ENCODE measurements at regions not wholly inside any gene's neighbourhood (a gene's known extent, or its start where the extent isn't known, plus 50 kb on each side); places are given as distances from the start of the nearest gene placed in this dataset.

DNA sequence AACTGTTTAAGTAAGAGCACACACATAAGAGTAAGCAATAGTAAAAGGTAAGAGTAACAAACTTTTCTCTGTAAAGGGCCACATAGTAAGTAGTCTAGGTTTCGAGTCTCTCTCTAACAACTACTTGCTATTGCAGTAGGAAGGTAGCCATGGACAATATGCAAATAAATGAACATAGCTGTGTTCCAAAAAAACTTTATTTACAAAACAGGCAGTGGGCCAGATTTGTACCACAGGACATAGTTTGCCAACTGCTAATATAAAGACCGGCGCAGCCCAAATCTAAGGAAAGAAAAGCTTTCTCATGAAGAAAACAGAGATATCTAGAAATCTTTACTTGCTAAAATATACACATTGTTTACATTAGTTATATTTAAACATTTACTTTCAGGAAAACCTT lies 239.0 kb upstream of the EGLN3 start:
- H3K4me3 ChIP-seq (ENCODE audit: low read length) = no peak overlapping the region
- no peaks in the 10 kb centered on the region for H3K27me3 ChIP-seq (ENCODE audit: control insufficient read depth, insufficient read depth, low read length)
- H3K27ac ChIP-seq (ENCODE audit: low read depth, low read length) = no peak overlapping the region
- no peaks in the 10 kb centered on the region for H3K36me3 ChIP-seq (ENCODE audit: control insufficient read depth, insufficient read depth, low read length)
- no peaks in the 10 kb centered on the region for H3K4me1 ChIP-seq (ENCODE audit: control insufficient read depth, insufficient read depth, low read length)
- H3K9ac ChIP-seq (ENCODE audit: low read length) = no peak overlapping the region

DNA sequence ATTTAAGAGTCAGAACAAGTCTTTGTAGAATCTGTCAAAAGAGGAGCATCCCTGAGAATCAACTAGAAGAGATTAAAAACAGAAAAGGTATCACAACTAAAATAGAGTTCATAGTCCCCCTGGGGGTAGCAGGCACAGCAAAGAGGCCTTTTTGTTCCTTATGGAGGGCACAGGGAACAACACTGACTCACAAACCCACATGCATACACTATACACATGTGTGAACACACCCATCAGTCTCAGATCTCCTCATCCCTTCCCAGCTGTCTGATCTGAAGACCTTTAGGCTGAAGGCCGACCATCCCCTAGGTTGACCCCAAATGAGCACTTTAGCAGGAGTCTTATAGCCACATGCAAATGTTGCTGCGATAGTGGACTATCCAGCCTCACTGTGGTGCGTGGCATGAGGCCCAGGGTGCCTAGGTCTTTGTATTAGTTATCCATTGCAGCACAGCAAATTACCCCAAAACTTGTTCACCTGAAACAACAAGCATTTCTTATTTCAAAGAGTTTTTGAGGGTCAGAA lies 236.7 kb upstream of the EGLN3 start:
- H3K4me1 ChIP-seq (ENCODE audit: control insufficient read depth, insufficient read depth, low read length) = no peaks in the 10 kb centered on the region
- no peaks in the 10 kb centered on the region for H3K27me3 ChIP-seq (ENCODE audit: control insufficient read depth, insufficient read depth, low read length)
- H3K36me3 ChIP-seq (ENCODE audit: control insufficient read depth, insufficient read depth, low read length) = no peaks in the 10 kb centered on the region
- H3K27ac ChIP-seq (ENCODE audit: low read depth, low read length) = no peak overlapping the region
- no peak overlapping the region for H3K9ac ChIP-seq (ENCODE audit: low read length)
- no peak overlapping the region for H3K4me3 ChIP-seq (ENCODE audit: low read length)

DNA sequence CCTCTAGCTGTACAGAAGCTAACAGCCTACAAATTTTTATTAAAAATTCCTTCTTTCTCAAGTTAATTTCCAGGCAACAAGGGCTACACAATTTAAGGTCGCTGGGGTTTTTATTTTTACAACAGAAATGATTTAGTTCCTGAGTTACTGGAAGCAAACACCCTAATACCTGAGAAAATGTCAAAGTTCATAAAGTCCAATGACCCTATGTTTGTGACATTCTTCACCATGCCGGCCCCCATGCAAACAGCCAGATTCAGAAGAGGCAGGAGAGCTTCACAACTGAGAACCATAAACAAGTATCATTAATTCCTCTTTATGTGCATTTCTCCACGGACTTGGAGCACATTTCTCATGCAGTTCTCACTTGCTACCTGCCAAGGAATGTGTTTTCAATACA lies 236.2 kb upstream of the EGLN3 start:
- Histone ChIP-seq H3K4me3 (ENCODE audit: low read length) (no peak overlapping the region), H3K4me1 (ENCODE audit: control insufficient read depth, insufficient read depth, low read length) (no peaks in the 10 kb centered on the region), H3K27me3 (ENCODE audit: control insufficient read depth, insufficient read depth, low read length) (no peaks in the 10 kb centered on the region), H3K27ac (ENCODE audit: low read depth, low read length) (no peak overlapping the region), H3K36me3 (ENCODE audit: control insufficient read depth, insufficient read depth, low read length) (no peaks in the 10 kb centered on the region), H3K9ac (ENCODE audit: low read length) (no peak overlapping the region)

- no peaks in the 10 kb centered on the region for H3K27me3 ChIP-seq (ENCODE audit: control insufficient read depth, insufficient read depth, low read length)
- H3K9ac ChIP-seq (ENCODE audit: low read length) = no peak overlapping the region
- H3K36me3 ChIP-seq (ENCODE audit: control insufficient read depth, insufficient read depth, low read length) = no peaks in the 10 kb centered on the region
- H3K27ac ChIP-seq (ENCODE audit: low read depth, low read length) = no peak overlapping the region
- no peaks in the 10 kb centered on the region for H3K4me1 ChIP-seq (ENCODE audit: control insufficient read depth, insufficient read depth, low read length)
- H3K4me3 ChIP-seq (ENCODE audit: low read length) = no peak overlapping the region
Observed at GRCh38 chr14:34184126-34184525, 233.3 kb upstream of the EGLN3 start.

- Histone ChIP-seq H3K9ac (ENCODE audit: low read length) (no peak overlapping the region), H3K4me3 (ENCODE audit: low read length) (no peak overlapping the region), H3K4me1 (ENCODE audit: control insufficient read depth, insufficient read depth, low read length) (no peaks in the 10 kb centered on the region), H3K36me3 (ENCODE audit: control insufficient read depth, insufficient read depth, low read length) (no peaks in the 10 kb centered on the region), H3K27me3 (ENCODE audit: control insufficient read depth, insufficient read depth, low read length) (no peaks in the 10 kb centered on the region), H3K27ac (ENCODE audit: low read depth, low read length) (no peak overlapping the region)
Observed at GRCh38 chr14:34183478-34183877, 232.6 kb upstream of the EGLN3 start.

- Histone ChIP-seq H3K27ac (ENCODE audit: low read depth, low read length) (no peak overlapping the region), H3K9ac (ENCODE audit: low read length) (no peak overlapping the region), H3K27me3 (ENCODE audit: control insufficient read depth, insufficient read depth, low read length) (no peaks in the 10 kb centered on the region)
Observed at GRCh38 chr14:34181338-34181737, 230.5 kb upstream of the EGLN3 start.

GRCh38 chr14:34180869-34181268 lies 230.0 kb upstream of the EGLN3 start:
- Histone ChIP-seq H3K9ac (ENCODE audit: low read length) (no peak overlapping the region), H3K36me3 (ENCODE audit: control insufficient read depth, insufficient read depth, low read length) (no peaks in the 10 kb centered on the region), H3K27ac (ENCODE audit: low read depth, low read length) (no peak overlapping the region), H3K4me1 (ENCODE audit: control insufficient read depth, insufficient read depth, low read length) (no peaks in the 10 kb centered on the region), H3K27me3 (ENCODE audit: control insufficient read depth, insufficient read depth, low read length) (no peaks in the 10 kb centered on the region), H3K4me3 (ENCODE audit: low read length) (no peak overlapping the region)

More at GRCh38 chr14:34181338-34181737, 230.5 kb upstream of the EGLN3 start:
- Histone ChIP-seq H3K4me1 (ENCODE audit: control insufficient read depth, insufficient read depth, low read length) (no peaks in the 10 kb centered on the region), H3K36me3 (ENCODE audit: control insufficient read depth, insufficient read depth, low read length) (no peaks in the 10 kb centered on the region), H3K4me3 (ENCODE audit: low read length) (no peak overlapping the region)

GRCh38 chr14:34180434-34180833 lies 229.6 kb upstream of the EGLN3 start:
- no peak overlapping the region for H3K9ac ChIP-seq (ENCODE audit: low read length)

GRCh38 chr14:34179727-34180126 lies 228.9 kb upstream of the EGLN3 start:
- H3K27ac ChIP-seq (ENCODE audit: low read depth, low read length) = no peak overlapping the region
- no peaks in the 10 kb centered on the region for H3K27me3 ChIP-seq (ENCODE audit: control insufficient read depth, insufficient read depth, low read length)
- H3K4me3 ChIP-seq (ENCODE audit: low read length) = no peak overlapping the region
- H3K9ac ChIP-seq (ENCODE audit: low read length) = no peak overlapping the region
- H3K36me3 ChIP-seq (ENCODE audit: control insufficient read depth, insufficient read depth, low read length) = no peaks in the 10 kb centered on the region
- H3K4me1 ChIP-seq (ENCODE audit: control insufficient read depth, insufficient read depth, low read length) = no peaks in the 10 kb centered on the region

More at GRCh38 chr14:34180434-34180833, 229.6 kb upstream of the EGLN3 start:
- no peaks in the 10 kb centered on the region for H3K27me3 ChIP-seq (ENCODE audit: control insufficient read depth, insufficient read depth, low read length)
- H3K4me1 ChIP-seq (ENCODE audit: control insufficient read depth, insufficient read depth, low read length) = no peaks in the 10 kb centered on the region
- no peaks in the 10 kb centered on the region for H3K36me3 ChIP-seq (ENCODE audit: control insufficient read depth, insufficient read depth, low read length)
- no peak overlapping the region for H3K27ac ChIP-seq (ENCODE audit: low read depth, low read length)
- no peak overlapping the region for H3K4me3 ChIP-seq (ENCODE audit: low read length)

DNA sequence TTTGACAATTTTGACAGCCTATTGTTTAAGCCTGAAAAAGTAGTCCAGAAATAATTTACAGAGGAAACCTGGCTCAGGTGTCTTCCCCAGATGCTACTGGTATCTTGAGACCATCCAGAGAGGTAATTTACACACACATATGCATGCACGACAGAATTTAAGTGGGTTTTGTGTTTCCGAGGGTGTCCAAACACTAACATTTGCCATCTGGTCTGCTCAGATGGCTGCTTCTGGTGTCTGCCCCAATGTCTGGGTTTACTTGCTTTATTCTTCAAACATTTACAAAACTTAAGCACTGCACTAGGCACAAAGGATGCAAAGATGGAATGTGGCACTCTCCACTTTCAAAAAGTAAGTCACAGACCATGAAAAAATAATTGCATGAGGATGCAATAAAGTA lies 226.6 kb upstream of the EGLN3 start:
- Histone ChIP-seq H3K36me3 (ENCODE audit: control insufficient read depth, insufficient read depth, low read length) (no peaks in the 10 kb centered on the region), H3K4me3 (ENCODE audit: low read length) (no peak overlapping the region), H3K4me1 (ENCODE audit: control insufficient read depth, insufficient read depth, low read length) (peaks cover 5% of the 10 kb centered on the region), H3K27me3 (ENCODE audit: control insufficient read depth, insufficient read depth, low read length) (no peaks in the 10 kb centered on the region), H3K27ac (ENCODE audit: low read depth, low read length) (no peak overlapping the region), H3K9ac (ENCODE audit: low read length) (no peak overlapping the region)

DNA sequence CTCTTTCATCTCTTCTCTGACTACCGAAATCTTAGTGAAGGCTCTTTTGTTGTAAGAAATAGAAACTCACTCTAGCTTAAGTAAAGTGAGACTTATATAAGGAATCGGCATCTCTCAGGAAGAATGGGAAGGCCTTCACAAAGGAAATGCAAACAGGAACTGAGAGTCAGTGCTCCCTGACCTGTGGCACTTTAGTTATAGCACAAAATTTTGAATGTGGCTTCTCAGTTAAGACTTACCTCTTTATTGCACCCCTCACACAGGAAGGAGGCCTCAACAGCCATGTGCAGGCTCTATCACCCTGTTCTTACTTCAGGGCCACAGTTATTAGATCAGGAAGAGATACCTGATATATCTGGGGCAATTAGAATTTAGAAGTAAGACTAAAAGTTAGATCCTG lies 224.7 kb upstream of the EGLN3 start:
- no peaks in the 10 kb centered on the region for H3K36me3 ChIP-seq (ENCODE audit: control insufficient read depth, insufficient read depth, low read length)
- no peak overlapping the region for H3K27ac ChIP-seq (ENCODE audit: low read depth, low read length)
- H3K9ac ChIP-seq (ENCODE audit: low read length) = no peak overlapping the region
- no peaks in the 10 kb centered on the region for H3K27me3 ChIP-seq (ENCODE audit: control insufficient read depth, insufficient read depth, low read length)
- peaks cover 7% of the 10 kb centered on the region for H3K4me1 ChIP-seq (ENCODE audit: control insufficient read depth, insufficient read depth, low read length)
- no peak overlapping the region for H3K4me3 ChIP-seq (ENCODE audit: low read length)

GRCh38 chr14:34174973-34175372 lies 224.1 kb upstream of the EGLN3 start:
- no peak overlapping the region for H3K9ac ChIP-seq (ENCODE audit: low read length)

GRCh38 chr14:34173916-34174315 lies 223.0 kb upstream of the EGLN3 start:
- no peaks in the 10 kb centered on the region for H3K36me3 ChIP-seq (ENCODE audit: control insufficient read depth, insufficient read depth, low read length)
- H3K9ac ChIP-seq (ENCODE audit: low read length) = no peak overlapping the region
- no peak overlapping the region for H3K27ac ChIP-seq (ENCODE audit: low read depth, low read length)
- no peaks in the 10 kb centered on the region for H3K27me3 ChIP-seq (ENCODE audit: control insufficient read depth, insufficient read depth, low read length)
- H3K4me1 ChIP-seq (ENCODE audit: control insufficient read depth, insufficient read depth, low read length) = peaks cover 7% of the 10 kb centered on the region
- no peak overlapping the region for H3K4me3 ChIP-seq (ENCODE audit: low read length)

More at GRCh38 chr14:34174973-34175372, 224.1 kb upstream of the EGLN3 start:
- Histone ChIP-seq H3K36me3 (ENCODE audit: control insufficient read depth, insufficient read depth, low read length) (no peaks in the 10 kb centered on the region), H3K4me1 (ENCODE audit: control insufficient read depth, insufficient read depth, low read length) (peaks cover 7% of the 10 kb centered on the region), H3K4me3 (ENCODE audit: low read length) (no peak overlapping the region), H3K27me3 (ENCODE audit: control insufficient read depth, insufficient read depth, low read length) (no peaks in the 10 kb centered on the region), H3K27ac (ENCODE audit: low read depth, low read length) (no peak overlapping the region)
